ENCODE measurements at regions not wholly inside any gene's neighbourhood (a gene's known extent, or its start where the extent isn't known, plus 50 kb on each side); places are given as distances from the start of the nearest gene placed in this dataset.

- CTCF ChIA-PET, result interaction anchor here (1.2 to 1.3 kb wide), 2 partner anchors 15 to 86 kb away, joined by 3 read pairs; no protein-coding TSS in a partner anchor
- H3K4me3 Mint-ChIP-seq, result no peak overlapping the region
- H3K4me1 Mint-ChIP-seq, result peaks cover 20% of the 10 kb centered on the region
- ATAC-seq (peak; percentile 89), DNase-seq (ENCODE audit: low spot score) (peak; percentile 21)
- 0 out of 2 replicates have a peak, but pooled peaks cover 3% of the 10 kb centered on the region for H3K9me3 Mint-ChIP-seq
- no peaks in the 10 kb centered on the region for H3K27me3 Mint-ChIP-seq (ENCODE audit: low read depth)
- no peak for TF ChIP-seq NR2C2 (CRISPR knock-in tag; IDR thresholded peaks at IDR 0.05)
- no peak for TF ChIP-seq E2F4 (CRISPR knock-in tag; IDR thresholded peaks at IDR 0.05; ENCODE audit: borderline replicate concordance, low read depth)
- TF ChIP-seq, protein P1, sequence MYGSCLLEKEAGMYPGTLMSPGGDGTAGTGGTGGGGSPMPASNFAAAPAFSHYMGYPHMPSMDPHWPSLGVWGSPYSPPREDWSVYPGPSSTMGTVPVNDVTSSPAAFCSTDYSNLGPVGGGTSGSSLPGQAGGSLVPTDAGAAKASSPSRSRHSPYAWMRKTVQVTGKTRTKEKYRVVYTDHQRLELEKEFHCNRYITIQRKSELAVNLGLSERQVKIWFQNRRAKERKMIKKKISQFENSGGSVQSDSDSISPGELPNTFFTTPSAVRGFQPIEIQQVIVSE (CRISPR knock-in tag; IDR thresholded peaks at IDR 0.05; ENCODE audit: borderline replicate concordance), result no peak
- no peak for TF ChIP-seq TEAD1 (CRISPR knock-in tag; IDR thresholded peaks at IDR 0.05)
- no peak for TF ChIP-seq NR3C1 (CRISPR knock-in tag; conservative IDR thresholded peaks at IDR 0.05; ENCODE audit: low read depth)
- TF ChIP-seq, protein P2, sequence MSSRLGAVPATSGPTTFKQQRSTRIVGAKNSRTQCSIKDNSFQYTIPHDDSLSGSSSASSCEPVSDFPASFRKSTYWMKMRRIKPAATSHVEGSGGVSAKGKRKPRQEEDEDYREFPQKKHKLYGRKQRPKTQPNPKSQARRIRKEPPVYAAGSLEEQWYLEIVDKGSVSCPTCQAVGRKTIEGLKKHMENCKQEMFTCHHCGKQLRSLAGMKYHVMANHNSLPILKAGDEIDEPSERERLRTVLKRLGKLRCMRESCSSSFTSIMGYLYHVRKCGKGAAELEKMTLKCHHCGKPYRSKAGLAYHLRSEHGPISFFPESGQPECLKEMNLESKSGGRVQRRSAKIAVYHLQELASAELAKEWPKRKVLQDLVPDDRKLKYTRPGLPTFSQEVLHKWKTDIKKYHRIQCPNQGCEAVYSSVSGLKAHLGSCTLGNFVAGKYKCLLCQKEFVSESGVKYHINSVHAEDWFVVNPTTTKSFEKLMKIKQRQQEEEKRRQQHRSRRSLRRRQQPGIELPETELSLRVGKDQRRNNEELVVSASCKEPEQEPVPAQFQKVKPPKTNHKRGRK (CRISPR knock-in tag; IDR thresholded peaks at IDR 0.05; ENCODE audit: borderline replicate concordance), result no peak
- TF ChIP-seq FOXJ3 (CRISPR knock-in tag; IDR thresholded peaks at IDR 0.05; ENCODE audit: borderline replicate concordance), result no peak
- TF ChIP-seq ZNF121 (CRISPR knock-in tag; IDR thresholded peaks at IDR 0.05), result no peak
- TF ChIP-seq OVOL2 (CRISPR knock-in tag; IDR thresholded peaks at IDR 0.05; ENCODE audit: borderline replicate concordance), result no peak
- TF ChIP-seq, protein P3, sequence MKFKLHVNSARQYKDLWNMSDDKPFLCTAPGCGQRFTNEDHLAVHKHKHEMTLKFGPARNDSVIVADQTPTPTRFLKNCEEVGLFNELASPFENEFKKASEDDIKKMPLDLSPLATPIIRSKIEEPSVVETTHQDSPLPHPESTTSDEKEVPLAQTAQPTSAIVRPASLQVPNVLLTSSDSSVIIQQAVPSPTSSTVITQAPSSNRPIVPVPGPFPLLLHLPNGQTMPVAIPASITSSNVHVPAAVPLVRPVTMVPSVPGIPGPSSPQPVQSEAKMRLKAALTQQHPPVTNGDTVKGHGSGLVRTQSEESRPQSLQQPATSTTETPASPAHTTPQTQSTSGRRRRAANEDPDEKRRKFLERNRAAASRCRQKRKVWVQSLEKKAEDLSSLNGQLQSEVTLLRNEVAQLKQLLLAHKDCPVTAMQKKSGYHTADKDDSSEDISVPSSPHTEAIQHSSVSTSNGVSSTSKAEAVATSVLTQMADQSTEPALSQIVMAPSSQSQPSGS (CRISPR knock-in tag; IDR thresholded peaks at IDR 0.05; ENCODE audit: borderline replicate concordance, low read depth), result no peak
- TF ChIP-seq GABPB1 (CRISPR knock-in tag; IDR thresholded peaks at IDR 0.05), result no peak
- TF ChIP-seq ZMAT4 (CRISPR knock-in tag; IDR thresholded peaks at IDR 0.05), result no peak
- no peak for TF ChIP-seq ZNF263 (CRISPR knock-in tag; IDR thresholded peaks at IDR 0.05; ENCODE audit: low read depth)
- no peak for TF ChIP-seq ZNF232 (CRISPR knock-in tag; IDR thresholded peaks at IDR 0.05)
- TF ChIP-seq CBFB (CRISPR knock-in tag; IDR thresholded peaks at IDR 0.05; ENCODE audit: low read depth), result no peak
- no peak for TF ChIP-seq TP53 (CRISPR knock-in tag; IDR thresholded peaks at IDR 0.05)
- TF ChIP-seq TCF7 (CRISPR knock-in tag; IDR thresholded peaks at IDR 0.05; ENCODE audit: low read depth), result no peak
- no peak for TF ChIP-seq NFE2L1 (CRISPR knock-in tag; IDR thresholded peaks at IDR 0.05)
- no peak for TF ChIP-seq ESRRA (CRISPR knock-in tag; IDR thresholded peaks at IDR 0.05; ENCODE audit: borderline replicate concordance)
- TF ChIP-seq, protein P4, sequence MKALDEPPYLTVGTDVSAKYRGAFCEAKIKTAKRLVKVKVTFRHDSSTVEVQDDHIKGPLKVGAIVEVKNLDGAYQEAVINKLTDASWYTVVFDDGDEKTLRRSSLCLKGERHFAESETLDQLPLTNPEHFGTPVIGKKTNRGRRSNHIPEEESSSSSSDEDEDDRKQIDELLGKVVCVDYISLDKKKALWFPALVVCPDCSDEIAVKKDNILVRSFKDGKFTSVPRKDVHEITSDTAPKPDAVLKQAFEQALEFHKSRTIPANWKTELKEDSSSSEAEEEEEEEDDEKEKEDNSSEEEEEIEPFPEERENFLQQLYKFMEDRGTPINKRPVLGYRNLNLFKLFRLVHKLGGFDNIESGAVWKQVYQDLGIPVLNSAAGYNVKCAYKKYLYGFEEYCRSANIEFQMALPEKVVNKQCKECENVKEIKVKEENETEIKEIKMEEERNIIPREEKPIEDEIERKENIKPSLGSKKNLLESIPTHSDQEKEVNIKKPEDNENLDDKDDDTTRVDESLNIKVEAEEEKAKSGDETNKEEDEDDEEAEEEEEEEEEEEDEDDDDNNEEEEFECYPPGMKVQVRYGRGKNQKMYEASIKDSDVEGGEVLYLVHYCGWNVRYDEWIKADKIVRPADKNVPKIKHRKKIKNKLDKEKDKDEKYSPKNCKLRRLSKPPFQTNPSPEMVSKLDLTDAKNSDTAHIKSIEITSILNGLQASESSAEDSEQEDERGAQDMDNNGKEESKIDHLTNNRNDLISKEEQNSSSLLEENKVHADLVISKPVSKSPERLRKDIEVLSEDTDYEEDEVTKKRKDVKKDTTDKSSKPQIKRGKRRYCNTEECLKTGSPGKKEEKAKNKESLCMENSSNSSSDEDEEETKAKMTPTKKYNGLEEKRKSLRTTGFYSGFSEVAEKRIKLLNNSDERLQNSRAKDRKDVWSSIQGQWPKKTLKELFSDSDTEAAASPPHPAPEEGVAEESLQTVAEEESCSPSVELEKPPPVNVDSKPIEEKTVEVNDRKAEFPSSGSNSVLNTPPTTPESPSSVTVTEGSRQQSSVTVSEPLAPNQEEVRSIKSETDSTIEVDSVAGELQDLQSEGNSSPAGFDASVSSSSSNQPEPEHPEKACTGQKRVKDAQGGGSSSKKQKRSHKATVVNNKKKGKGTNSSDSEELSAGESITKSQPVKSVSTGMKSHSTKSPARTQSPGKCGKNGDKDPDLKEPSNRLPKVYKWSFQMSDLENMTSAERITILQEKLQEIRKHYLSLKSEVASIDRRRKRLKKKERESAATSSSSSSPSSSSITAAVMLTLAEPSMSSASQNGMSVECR (CRISPR knock-in tag; IDR thresholded peaks at IDR 0.05; ENCODE audit: borderline replicate concordance), result no peak
- H3K36me3 Mint-ChIP-seq, result no peaks in the 10 kb centered on the region
- H3K27ac Mint-ChIP-seq, result no peak overlapping the region; the same call in 1 of the 2 replicates
- POLR2A ChIA-PET, result no interaction called here
Observed at GRCh38 chr6:137399881-137400443, 94.2 kb downstream of the OLIG3 start.
